ENCODE measurements at regions not wholly inside any gene's neighbourhood (a gene's known extent, or its start where the extent isn't known, plus 50 kb on each side); places are given as distances from the start of the nearest gene placed in this dataset.
"Not testable (repeated sequence)": the region's sequence is repeated elsewhere in the genome, so short reads cannot be mapped to it uniquely, and the experiment has no call there.

- DNase-seq, result no peak
- Histone ChIP-seq H3K27me3 (no peaks in the 10 kb centered on the region), H3K9me3 (no peaks in the 10 kb centered on the region), H3K4me1 (no peaks in the 10 kb centered on the region), H3K36me3 (no peaks in the 10 kb centered on the region), H3K27ac (no peak overlapping the region), H3K4me3 (no peak overlapping the region)
- intact Hi-C loops (cut with DNase I; ENCODE audit: low total_unique reads), result no loop called here
- no peak for TF ChIP-seq POLR2AphosphoS5 (IDR thresholded peaks at IDR 0.05)
- TF ChIP-seq POLR2A (IDR thresholded peaks at IDR 0.05), result no peak
- no peak for TF ChIP-seq EP300 (IDR thresholded peaks at IDR 0.05; ENCODE audit: low read depth)
- 61 to 85% methylated on average over 2 of the region's 2 CpGs for WGBS, 2 donors (ENCODE audit: low coverage in 1 of 2)
- in situ Hi-C loops (cut with MboI; ENCODE audit: low pct_ligation_motif_present in 1 of 4, low pct_unique_long_range_greater_than_20kb in 1 of 4, low sequenced_read_pairs in 3 of 4), result loop anchor here in 1 of 4 donors (10.0 kb wide), 1 partner anchor 671 kb away; no protein-coding TSS in a partner anchor
Observed at GRCh38 chr16:48684148-48684547, 74.2 kb upstream of the N4BP1 start.

- Histone ChIP-seq H3K9me3 (no peaks in the 10 kb centered on the region), H3K27ac (no peak overlapping the region), H3K27me3 (no peaks in the 10 kb centered on the region), H3K4me1 (no peaks in the 10 kb centered on the region), H3K36me3 (no peaks in the 10 kb centered on the region), H3K4me3 (no peak overlapping the region)
- TF ChIP-seq, protein P1, sequence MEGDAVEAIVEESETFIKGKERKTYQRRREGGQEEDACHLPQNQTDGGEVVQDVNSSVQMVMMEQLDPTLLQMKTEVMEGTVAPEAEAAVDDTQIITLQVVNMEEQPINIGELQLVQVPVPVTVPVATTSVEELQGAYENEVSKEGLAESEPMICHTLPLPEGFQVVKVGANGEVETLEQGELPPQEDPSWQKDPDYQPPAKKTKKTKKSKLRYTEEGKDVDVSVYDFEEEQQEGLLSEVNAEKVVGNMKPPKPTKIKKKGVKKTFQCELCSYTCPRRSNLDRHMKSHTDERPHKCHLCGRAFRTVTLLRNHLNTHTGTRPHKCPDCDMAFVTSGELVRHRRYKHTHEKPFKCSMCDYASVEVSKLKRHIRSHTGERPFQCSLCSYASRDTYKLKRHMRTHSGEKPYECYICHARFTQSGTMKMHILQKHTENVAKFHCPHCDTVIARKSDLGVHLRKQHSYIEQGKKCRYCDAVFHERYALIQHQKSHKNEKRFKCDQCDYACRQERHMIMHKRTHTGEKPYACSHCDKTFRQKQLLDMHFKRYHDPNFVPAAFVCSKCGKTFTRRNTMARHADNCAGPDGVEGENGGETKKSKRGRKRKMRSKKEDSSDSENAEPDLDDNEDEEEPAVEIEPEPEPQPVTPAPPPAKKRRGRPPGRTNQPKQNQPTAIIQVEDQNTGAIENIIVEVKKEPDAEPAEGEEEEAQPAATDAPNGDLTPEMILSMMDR (IDR thresholded peaks at IDR 0.05), result no peak
- TF ChIP-seq POLR2A (IDR thresholded peaks at IDR 0.05), result no peak
- no peak for TF ChIP-seq EP300 (IDR thresholded peaks at IDR 0.05; ENCODE audit: low read depth)
- TF ChIP-seq POLR2AphosphoS5 (IDR thresholded peaks at IDR 0.05), result no peak
- in situ Hi-C loops (cut with MboI; ENCODE audit: low pct_ligation_motif_present in 1 of 4, low pct_unique_long_range_greater_than_20kb in 1 of 4, low sequenced_read_pairs in 3 of 4), result loop anchor here in 1 of 4 donors (10.0 kb wide), 1 partner anchor 672 kb away; no protein-coding TSS in a partner anchor
- intact Hi-C loops (cut with DNase I; ENCODE audit: low total_unique reads), result no loop called here
- WGBS, 2 donors (ENCODE audit: low coverage in 1 of 2), result 36 to 44% methylated on average over 2 to 3 of the region's 3 CpGs
- DNase-seq, result no peak
Observed at GRCh38 chr16:48682971-48683370, 73.0 kb upstream of the N4BP1 start.

- in situ Hi-C loops (cut with MboI; ENCODE audit: low pct_ligation_motif_present in 1 of 4, low pct_unique_long_range_greater_than_20kb in 1 of 4, low sequenced_read_pairs in 3 of 4), result loop anchor here in 1 of 4 donors (10.0 kb wide), 1 partner anchor 673 kb away; no protein-coding TSS in a partner anchor
- intact Hi-C loops (cut with DNase I; ENCODE audit: low total_unique reads), result no loop called here
Observed at GRCh38 chr16:48681520-48681919, 71.5 kb upstream of the N4BP1 start.

GRCh38 chr16:48680881-48681280, 70.9 kb upstream of the N4BP1 start:
- in situ Hi-C loops (cut with MboI; ENCODE audit: low pct_ligation_motif_present in 1 of 4, low pct_unique_long_range_greater_than_20kb in 1 of 4, low sequenced_read_pairs in 3 of 4), result loop anchor here in 1 of 4 donors (10.0 kb wide), 1 partner anchor 674 kb away; no protein-coding TSS in a partner anchor
- intact Hi-C loops (cut with DNase I; ENCODE audit: low total_unique reads), result no loop called here
- TF ChIP-seq EP300 (IDR thresholded peaks at IDR 0.05; ENCODE audit: low read depth), result no peak
- TF ChIP-seq POLR2AphosphoS5 (IDR thresholded peaks at IDR 0.05), result no peak
- TF ChIP-seq, protein P1 (IDR thresholded peaks at IDR 0.05), result no peak
- TF ChIP-seq POLR2A (IDR thresholded peaks at IDR 0.05), result no peak
- no peaks in the 10 kb centered on the region for H3K27me3 ChIP-seq
- no peaks in the 10 kb centered on the region for H3K4me1 ChIP-seq
- DNase-seq, result no peak
- 64 to 71% methylated on average over 3 of the region's 3 CpGs for WGBS, 2 donors (ENCODE audit: low coverage in 1 of 2)
- no peaks in the 10 kb centered on the region for H3K9me3 ChIP-seq
- H3K27ac ChIP-seq, result no peak overlapping the region
- no peak overlapping the region for H3K4me3 ChIP-seq
- no peaks in the 10 kb centered on the region for H3K36me3 ChIP-seq

More at GRCh38 chr16:48681520-48681919, 71.5 kb upstream of the N4BP1 start:
- Histone ChIP-seq H3K27ac (no peak overlapping the region), H3K4me3 (no peak overlapping the region), H3K36me3 (no peaks in the 10 kb centered on the region), H3K9me3 (no peaks in the 10 kb centered on the region), H3K27me3 (no peaks in the 10 kb centered on the region), H3K4me1 (no peaks in the 10 kb centered on the region)
- no peak for DNase-seq
- no peak for TF ChIP-seq POLR2AphosphoS5 (IDR thresholded peaks at IDR 0.05)

DNA sequence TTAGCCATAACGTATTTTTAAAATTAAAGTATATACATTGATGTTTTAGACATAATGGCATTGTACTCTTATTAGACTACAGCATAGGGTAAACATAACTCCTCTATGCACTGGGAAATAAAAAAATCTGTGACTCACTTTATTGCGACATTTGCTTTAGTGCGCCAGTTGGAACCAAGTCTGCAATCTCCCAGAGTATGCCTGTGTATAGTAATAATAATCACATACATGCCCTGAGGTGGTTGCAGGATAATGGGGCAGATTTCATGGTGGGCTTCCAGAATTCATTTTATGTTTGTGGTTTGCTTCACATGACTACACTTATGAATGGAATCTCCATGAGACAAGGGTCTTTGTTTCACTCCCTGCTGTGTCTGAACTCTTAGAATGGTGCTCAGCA, 66.9 kb upstream of the N4BP1 start:
- intact Hi-C loops (cut with DNase I; ENCODE audit: low total_unique reads), result no loop called here
- DNase-seq, result no peak
- Histone ChIP-seq H3K4me1 (no peaks in the 10 kb centered on the region), H3K9me3 (no peaks in the 10 kb centered on the region), H3K4me3 (no peak overlapping the region), H3K27ac (no peak overlapping the region), H3K36me3 (no peaks in the 10 kb centered on the region), H3K27me3 (no peaks in the 10 kb centered on the region)
- in situ Hi-C loops (cut with MboI; ENCODE audit: low pct_ligation_motif_present in 1 of 4, low pct_unique_long_range_greater_than_20kb in 1 of 4, low sequenced_read_pairs in 3 of 4), result no loop called here
- WGBS, 2 donors (ENCODE audit: low coverage in 1 of 2), result 83 to 89% methylated on average over 3 of the region's 3 CpGs
- TF ChIP-seq EP300 (IDR thresholded peaks at IDR 0.05; ENCODE audit: low read depth) (no peak), POLR2AphosphoS5 (IDR thresholded peaks at IDR 0.05) (no peak), POLR2A (IDR thresholded peaks at IDR 0.05) (no peak)
- TF ChIP-seq, protein P1 (IDR thresholded peaks at IDR 0.05), result no peak

GRCh38 chr16:48668184-48668583, 58.2 kb upstream of the N4BP1 start:
- in situ Hi-C loops (cut with MboI; ENCODE audit: low pct_ligation_motif_present in 1 of 4, low pct_unique_long_range_greater_than_20kb in 1 of 4, low sequenced_read_pairs in 3 of 4); H3K4me3 ChIP-seq; DNase-seq; H3K27me3 ChIP-seq; H3K27ac ChIP-seq; H3K9me3 ChIP-seq; H3K36me3 ChIP-seq; H3K4me1 ChIP-seq; intact Hi-C loops (cut with DNase I; ENCODE audit: low total_unique reads): not testable (repeated sequence)
- 59% methylated on average over 8 of the region's 8 CpGs; no CpG with 5 or more reads in 1 of the 2 donors for WGBS, 2 donors (ENCODE audit: low coverage in 1 of 2)
